HG02610 (cell line): ENCODE measurements at regions not wholly inside any gene's neighbourhood (a gene's known extent, or its start where the extent isn't known, plus 50 kb on each side); places are given as distances from the start of the nearest gene placed in this dataset.
"Not testable (repeated sequence)": the region's sequence is repeated elsewhere in the genome, so short reads cannot be mapped to it uniquely, and the experiment has no call there.

Experiments used
- ATAC-seq: cut with Tn5 transposase; IDR thresholded peaks from one replicate; pipeline ENCODE4 v1.9.1; 2021; ENCODE audit warnings: mild to moderate bottlenecking, moderate library complexity; ENCODE audit not compliant: unreplicated experiment

DNA sequence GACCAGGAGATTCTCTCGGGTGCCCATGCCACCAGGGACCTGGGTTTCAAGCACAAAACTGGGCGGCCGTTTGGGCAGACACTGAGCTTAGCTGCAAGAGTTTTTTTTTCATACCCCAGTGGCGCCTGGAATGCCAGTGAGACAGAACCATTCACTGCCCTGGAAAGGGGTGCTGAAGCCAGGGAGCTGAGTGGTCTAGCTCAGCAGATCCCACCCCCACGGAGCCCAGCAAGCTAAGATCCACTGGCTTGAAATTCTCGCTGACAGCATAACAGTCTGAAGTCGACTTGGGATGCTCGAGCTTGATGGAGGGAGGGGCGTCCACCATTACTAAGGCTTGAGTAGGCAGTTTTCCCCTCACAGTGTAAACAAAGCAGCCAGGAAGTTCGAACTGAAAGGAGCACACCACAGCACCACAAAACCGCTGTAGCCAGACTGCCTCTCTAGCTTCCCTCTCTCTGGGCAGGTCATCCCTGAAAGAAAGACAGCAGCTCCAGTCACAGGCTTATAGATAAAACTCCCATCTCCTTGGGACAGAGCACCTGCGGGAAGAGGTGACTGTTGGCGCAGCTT, 157.7 kb downstream of the GIPC2 start:
- ATAC-seq, result not testable (repeated sequence)

DNA sequence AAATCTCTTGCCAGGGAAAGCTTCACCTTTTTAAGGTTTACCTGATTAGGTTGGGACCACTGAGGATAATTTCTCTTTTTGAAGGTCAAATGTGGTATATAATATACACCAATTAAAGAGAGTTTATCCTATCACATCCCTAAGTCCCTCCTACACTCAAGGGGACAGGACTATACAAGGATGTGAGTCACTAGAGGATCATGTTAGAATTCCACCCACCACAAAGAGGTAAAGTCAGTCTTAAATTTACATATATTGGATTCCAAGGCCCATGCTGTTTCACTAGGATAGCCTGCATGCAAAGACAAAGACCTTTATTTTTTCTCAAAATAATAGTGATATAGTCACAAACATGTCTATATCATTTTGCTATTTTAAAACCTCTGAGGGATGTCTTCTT, 164.4 kb downstream of the GIPC2 start:
- no peak for ATAC-seq

- no peak for ATAC-seq
Observed at GRCh38 chr1:78211483-78212092, 165.8 kb downstream of the GIPC2 start.

GRCh38 chr1:78214334-78214733, 168.6 kb downstream of the GIPC2 start:
- ATAC-seq, result no peak

GRCh38 chr1:78222225-78222959, 176.6 kb downstream of the GIPC2 start:
- no peak for ATAC-seq

DNA sequence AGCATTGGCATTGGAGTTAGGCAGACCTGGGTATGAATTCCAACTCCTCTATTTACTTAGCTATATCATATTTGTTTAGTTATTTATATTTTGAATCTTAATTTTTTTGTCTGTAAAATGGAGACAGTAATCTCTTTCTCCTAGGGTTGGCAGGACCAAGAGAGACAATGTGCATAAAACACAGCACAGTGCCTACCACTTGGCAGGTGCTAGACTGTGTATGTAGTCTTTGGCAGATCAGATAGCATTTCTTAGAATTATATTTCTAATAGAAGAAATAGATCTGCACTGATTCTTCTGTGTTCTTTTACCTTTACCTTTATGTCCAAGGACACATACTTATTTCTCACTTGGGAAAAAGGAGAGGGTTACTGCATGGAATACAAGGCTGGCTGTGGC, 177.2 kb downstream of the GIPC2 start:
- no peak for ATAC-seq

DNA sequence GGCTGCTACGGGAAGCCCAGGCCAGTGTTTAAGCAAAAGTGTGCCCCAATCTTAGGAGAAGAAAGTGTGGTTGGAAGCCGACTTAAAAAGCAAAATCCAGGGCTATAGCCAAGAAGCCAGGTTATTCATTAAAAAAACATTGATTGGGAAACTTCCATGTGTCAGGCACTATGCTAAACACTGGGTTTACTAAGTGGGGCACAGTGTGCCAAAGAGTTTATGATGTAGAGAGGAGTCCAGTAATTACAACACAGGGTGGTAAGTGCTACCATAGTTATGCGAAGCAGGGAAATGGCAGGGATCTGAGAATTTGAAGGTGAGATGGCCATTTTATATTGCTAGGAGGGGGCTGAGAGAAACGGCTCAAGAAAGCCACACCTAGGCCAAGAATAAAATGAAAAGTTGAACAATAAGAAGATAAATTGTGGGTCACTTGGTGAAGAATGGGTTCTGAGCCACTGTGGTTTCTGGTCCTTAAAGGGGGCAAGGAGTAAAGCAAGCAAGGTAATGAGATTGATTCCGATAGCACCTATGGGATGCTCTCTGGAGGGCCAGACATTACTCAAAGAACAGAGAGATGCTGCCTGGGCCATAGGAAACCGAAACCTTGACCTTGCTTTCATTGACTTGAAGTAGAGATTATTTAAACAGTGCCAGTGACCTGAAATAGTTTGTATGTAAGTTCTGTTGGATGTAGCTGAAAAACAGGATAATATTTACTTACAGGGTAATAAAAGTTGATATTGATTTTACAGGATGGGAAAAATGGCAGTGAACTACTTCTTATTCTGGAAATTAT, 177.8 kb downstream of the GIPC2 start:
- ATAC-seq, result no peak

- no peak for ATAC-seq
Observed at GRCh38 chr1:78224246-78224785, 178.6 kb downstream of the GIPC2 start.

DNA sequence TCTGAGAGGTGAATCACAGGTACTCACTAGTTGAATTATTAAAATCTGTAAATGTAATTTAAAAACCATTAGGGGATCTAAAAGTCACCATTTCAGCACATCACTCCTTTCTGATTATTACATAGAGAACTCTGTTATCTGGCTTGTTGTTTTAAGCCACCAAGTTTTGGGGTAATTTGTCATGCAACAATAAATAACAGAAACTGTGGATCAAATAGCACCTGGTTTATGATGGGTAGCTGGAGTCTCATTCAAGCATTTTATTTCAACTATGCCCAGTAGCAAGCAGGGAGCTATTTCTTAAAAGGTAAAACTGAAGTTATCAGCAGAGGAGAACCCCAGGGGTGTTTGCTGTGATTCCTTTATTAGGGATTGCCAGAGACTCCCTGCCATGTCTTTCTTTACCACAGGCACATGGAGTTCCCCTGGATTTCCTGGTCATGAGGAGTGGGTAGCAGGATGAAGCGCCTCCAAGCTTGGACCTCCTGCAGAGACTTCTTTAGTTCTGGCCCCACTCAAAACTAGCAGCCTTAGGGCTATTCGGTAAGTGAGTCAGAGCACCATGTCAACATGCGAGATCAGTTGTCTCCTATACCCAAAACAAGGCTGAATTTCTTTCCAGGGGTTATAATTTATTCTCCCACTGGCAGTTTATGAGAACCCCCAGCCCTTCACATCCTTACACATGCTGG, 179.2 kb downstream of the GIPC2 start:
- no peak for ATAC-seq

- no peak for ATAC-seq
Observed at GRCh38 chr1:78226784-78227183, 181.0 kb downstream of the GIPC2 start.

- ATAC-seq, result no peak
Observed at GRCh38 chr1:78227705-78228635, 182.2 kb downstream of the GIPC2 start.

DNA sequence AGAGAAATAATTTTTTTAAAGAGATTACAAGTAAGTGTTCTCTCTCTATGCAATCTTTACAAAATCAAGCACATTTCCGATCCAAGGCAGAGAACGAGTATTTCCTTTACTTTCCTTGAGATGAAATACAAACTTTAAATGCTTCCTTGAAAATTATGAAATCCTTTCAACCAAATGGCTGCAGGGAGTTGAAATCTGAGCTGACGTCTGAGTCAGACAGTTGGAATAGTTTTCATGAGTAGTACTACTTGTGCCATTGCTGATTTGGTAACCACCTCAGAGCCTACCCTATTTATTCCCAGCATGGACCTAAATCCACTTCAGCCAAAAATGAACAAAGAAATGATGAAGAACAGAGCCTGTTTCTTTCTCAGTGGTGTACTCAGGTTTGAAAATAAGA, 183.6 kb downstream of the GIPC2 start:
- no peak for ATAC-seq

GRCh38 chr1:78231477-78231876, 185.7 kb downstream of the GIPC2 start:
- ATAC-seq, result no peak

GRCh38 chr1:78231894-78232293, 186.1 kb downstream of the GIPC2 start:
- ATAC-seq, result no peak

GRCh38 chr1:78232630-78233029, 186.9 kb downstream of the GIPC2 start:
- ATAC-seq, result no peak

DNA sequence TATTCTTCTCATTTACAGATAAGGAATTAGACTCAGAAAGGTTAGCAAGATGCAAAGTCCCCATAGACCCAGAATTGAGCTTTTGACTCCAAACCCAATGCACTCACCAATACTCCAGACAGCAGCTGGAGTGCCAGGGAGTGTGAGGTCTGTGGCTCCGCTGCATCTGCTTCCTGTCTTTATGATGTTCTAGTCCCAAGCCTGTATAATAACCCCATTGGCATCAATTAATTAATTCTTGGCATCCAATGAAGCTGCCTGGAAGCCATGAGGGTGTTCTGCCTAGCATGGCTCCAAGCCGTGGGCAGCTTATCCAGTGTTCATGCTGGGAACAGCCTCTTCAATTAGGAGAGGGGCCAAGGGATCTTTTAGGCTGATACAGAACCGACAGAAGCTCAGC, 188.7 kb downstream of the GIPC2 start:
- no peak for ATAC-seq

DNA sequence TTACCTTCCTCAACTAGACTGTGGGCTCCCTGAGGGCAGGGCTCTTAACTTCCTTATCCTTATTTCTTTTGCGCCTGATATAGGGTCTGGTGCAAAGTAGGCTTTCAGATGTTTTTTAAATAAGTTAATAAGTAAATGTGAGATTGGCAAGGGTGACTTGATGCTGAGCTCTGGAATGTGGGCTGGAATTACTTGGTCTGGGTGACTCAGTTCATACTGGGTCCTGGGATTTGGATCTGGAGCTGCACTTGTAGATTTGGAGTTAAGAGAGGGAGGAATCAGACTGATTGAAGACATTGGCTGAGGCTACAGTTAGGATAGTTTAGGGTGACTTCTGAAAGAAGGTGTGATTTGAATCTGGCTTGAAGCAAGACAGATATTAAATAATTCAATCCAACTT, 190.9 kb downstream of the GIPC2 start:
- ATAC-seq, result no peak

DNA sequence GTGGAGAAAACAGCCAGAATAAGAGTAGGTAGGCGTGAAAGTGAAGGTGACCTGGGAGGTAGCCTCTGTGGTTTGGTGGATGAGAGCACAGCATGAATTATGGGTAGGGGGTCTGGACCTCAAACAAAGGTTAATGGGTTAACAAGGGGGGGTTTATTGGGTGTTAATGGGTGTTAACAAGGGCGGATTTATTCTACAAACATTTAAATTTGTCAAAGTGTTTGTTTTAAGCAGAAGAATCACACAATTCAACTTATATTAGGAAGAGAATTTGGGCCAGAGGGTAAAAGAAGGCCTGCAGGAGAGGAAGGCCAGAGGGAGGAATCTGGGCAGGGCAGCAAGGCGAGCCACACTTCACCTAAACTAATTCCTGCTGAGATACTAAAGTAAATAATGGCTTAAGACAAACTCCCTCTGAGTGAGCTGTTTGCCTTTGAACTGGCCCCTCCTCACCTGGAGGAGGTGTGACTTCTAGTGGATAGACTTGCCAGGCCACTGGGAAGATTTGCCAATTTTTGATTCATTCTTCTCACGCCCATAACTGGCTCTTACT, 191.7 kb downstream of the GIPC2 start:
- no peak for ATAC-seq

DNA sequence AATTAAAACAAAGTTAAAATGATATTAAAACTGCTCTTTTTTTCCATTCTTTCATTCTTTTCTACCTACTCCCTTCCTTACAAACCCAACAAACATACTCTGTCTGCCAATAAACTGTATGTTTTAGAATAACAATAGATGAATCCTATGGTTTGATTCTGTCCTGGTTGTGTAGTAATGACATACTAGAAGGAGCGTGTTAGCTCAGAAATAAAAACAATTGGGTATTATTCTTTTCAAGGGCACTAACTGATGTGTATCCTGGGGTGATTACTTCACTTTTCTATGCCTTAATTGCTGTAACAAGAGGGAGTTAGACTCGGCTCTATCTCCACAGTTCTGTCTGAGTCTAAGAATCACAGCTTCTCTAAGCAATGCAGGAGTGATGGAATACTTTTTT, 194.4 kb downstream of the GIPC2 start:
- ATAC-seq, result no peak
